HCT116 (cell line): ENCODE measurements at regions not wholly inside any gene's neighbourhood (a gene's known extent, or its start where the extent isn't known, plus 50 kb on each side); places are given as distances from the start of the nearest gene placed in this dataset.

ENCODE experiments used
- ATAC-seq: fragments of 200-7000 bp; cut with Tn5 transposase; 2 replicates; pipeline ENCODE4 v1.9.1; 2020; ENCODE audit warnings: mild to moderate bottlenecking, moderate library complexity
- BruUV-seq: library from RNA; stranded (reverse); fragments of 400-500 nt; replicated peaks from 2 replicates; lab custom pipeline; 2021; lab: Mats Ljungman, UMichigan
- CTCF ChIA-PET: fragments of 300-600 bp; sonication (Branson Sonifier 250); formaldehyde crosslinking; loops from one replicate; lab custom pipeline; 2021; ENCODE audit warnings: antibody characterized with exemption; lab: Charles Lee
- POLR2A ChIA-PET: fragments of 300-600, 350-600 bp; sonication (Branson Sonifier 250); formaldehyde crosslinking; loops from one replicate; lab custom pipeline; 2021; ENCODE audit warnings: antibody characterized with exemption; lab: Charles Lee
- RAD21 ChIA-PET, 2 experiments: fragments of 300-600 bp; sonication (Branson Sonifier 250); formaldehyde crosslinking; loops; one replicate each; lab custom pipeline; 2023; ENCODE audit warnings: low total read pairs in 2 of 2; ENCODE audit not compliant: uncharacterized antibody in 2 of 2, unreplicated experiment in 2 of 2, low non-redundant PET in 1 of 2; lab: Charles Lee
- DNase-seq: peaks from one replicate; pipeline ENCODE4 v3.0.0-alpha.2; 2010; ENCODE audit warnings: low read depth, low spot score
- H2AFZ ChIP-seq: fragments of 200-600 bp; shearing (Covaris generic), sonication (generic); 2 replicates; pipeline ENCODE4 v1.6.1; 2017; ENCODE audit warnings: low read depth, mixed run types, mixed read lengths, antibody characterized with exemption, low read length; ENCODE audit not compliant: poor library complexity, severe bottlenecking
- H3K27ac ChIP-seq: 2 replicates; pipeline ENCODE4 v1.5.1; 2012; ENCODE audit warnings: low read depth, low read length
- H3K27me3 ChIP-seq: fragments of 200-600 bp; sonication (generic); 2 replicates; pipeline ENCODE4 v1.6.1; 2016; ENCODE audit warnings: mixed run types, low read length, mixed read lengths; ENCODE audit not compliant: insufficient read depth
- H3K36me3 ChIP-seq, 2 experiments: fragments of 200-500 bp in 1 of 2; fragments of 200-600 bp in 1 of 2; sonication (Bioruptor generic) in 1 of 2; sonication (generic) in 1 of 2; 2 replicates each; pipeline versions ENCODE4 v1.5.1 to v1.6.1; 2014 to 2016; ENCODE audit warnings: low read length in 2 of 2, inconsistent platforms in 1 of 2, mixed read lengths in 1 of 2, mixed run types in 1 of 2; ENCODE audit not compliant: insufficient read depth in 2 of 2, control insufficient read depth in 1 of 2
- H3K4me1 ChIP-seq, 2 experiments: fragments of 200-600 bp in 1 of 2; sonication (generic) in 1 of 2; 2 replicates each; pipeline versions ENCODE4 v1.5.1 to v1.6.1; 2012 to 2017; ENCODE audit warnings: low read length in 2 of 2, inconsistent platforms in 1 of 2, mild to moderate bottlenecking in 1 of 2, mixed read lengths in 1 of 2, mixed run types in 1 of 2, moderate library complexity in 1 of 2; ENCODE audit not compliant: insufficient read depth in 2 of 2, control insufficient read depth in 1 of 2
- H3K4me2 ChIP-seq: fragments of 200-600 bp; sonication (generic); 2 replicates; pipeline ENCODE4 v1.6.1; 2017; ENCODE audit warnings: mixed run types, low read length, mixed read lengths
- H3K4me3 ChIP-seq, 2 experiments: fragments of 200-600 bp in 1 of 2; sonication (generic) in 1 of 2; replicated peaks in 1 of 2; 2 replicates each; pipeline ENCODE4 v1.5.1; 2011 to 2016; ENCODE audit warnings: low read length in 2 of 2, control low read depth in 1 of 2, low read depth in 1 of 2, mild to moderate bottlenecking in 1 of 2, mixed read lengths in 1 of 2, mixed run types in 1 of 2
- H3K79me2 ChIP-seq: fragments of 200-600 bp; sonication (generic); 2 replicates; pipeline ENCODE4 v1.6.1; 2017; ENCODE audit warnings: mild to moderate bottlenecking, mixed run types, low read length, moderate library complexity, mixed read lengths; ENCODE audit not compliant: insufficient read depth
- H3K9ac ChIP-seq: fragments of 200-600 bp; sonication (generic); 2 replicates; pipeline ENCODE4 v1.6.1; 2016; ENCODE audit warnings: low read length, mixed read lengths
- H3K9me2 ChIP-seq: fragments of 200-600 bp; sonication (generic), shearing (Covaris generic); 2 replicates; pipeline ENCODE4 v1.6.1; 2017; ENCODE audit warnings: mixed run types, mild to moderate bottlenecking, moderate library complexity; ENCODE audit not compliant: insufficient read depth
- H3K9me3 ChIP-seq, 2 experiments: fragments of 200-500 bp in 1 of 2; fragments of 200-600 bp in 1 of 2; sonication (Bioruptor generic) in 1 of 2; sonication (generic) in 1 of 2; 2 replicates each; pipeline ENCODE4 v1.6.1; 2014 to 2017; ENCODE audit warnings: low read length in 2 of 2, mixed read lengths in 2 of 2, inconsistent platforms in 1 of 2, low read depth in 1 of 2, mild to moderate bottlenecking in 1 of 2, mixed run types in 1 of 2, moderate library complexity in 1 of 2; ENCODE audit not compliant: control insufficient read depth in 1 of 2, insufficient read depth in 1 of 2
- H4K20me1 ChIP-seq: fragments of 200-600 bp; sonication (generic), shearing (Covaris generic); 2 replicates; pipeline ENCODE4 v1.6.1; 2017; ENCODE audit warnings: mixed run types, mild to moderate bottlenecking, moderate library complexity; ENCODE audit not compliant: insufficient read depth
- EZH2 ChIP-seq: fragments of 200-600 bp; sonication (generic); IDR thresholded peaks from 2 replicates; pipeline ENCODE4 v1.6.1; 2017; ENCODE audit warnings: antibody characterized with exemption, mixed run types
- RAD21 ChIP-seq: IDR thresholded peaks from 2 replicates; pipeline ENCODE4 v1.6.1; 2012; ENCODE audit warnings: low read depth, mild to moderate bottlenecking
- SIN3A ChIP-seq: IDR thresholded peaks from 2 replicates; pipeline ENCODE4 v1.6.1; 2012; ENCODE audit warnings: low read depth
- SP1 ChIP-seq: IDR thresholded peaks from 2 replicates; pipeline ENCODE4 v1.6.1; 2012; ENCODE audit warnings: low read depth
- SRF ChIP-seq: IDR thresholded peaks from 2 replicates; pipeline ENCODE4 v1.6.1; 2012; ENCODE audit warnings: low read depth
- ZFX ChIP-seq: fragments of 450-650 bp; IDR thresholded peaks from 2 replicates; pipeline ENCODE4 v1.6.1; 2017
- ZNF274 ChIP-seq: fragments of 200-500 bp; sonication (Bioruptor generic); IDR thresholded peaks from 2 replicates; pipeline ENCODE4 v1.6.1; 2014; ENCODE audit warnings: mild to moderate bottlenecking, low read depth, low read length, inconsistent platforms
- intact Hi-C: fragments of 100-400 bp; cut with micrococcal nuclease; formaldehyde crosslinking; loops from 2 replicates; pipeline ENCODE4 v1.10.0; 2022
- TF ChIP-seq, protein P1 (sequence below): IDR thresholded peaks from 2 replicates; pipeline ENCODE4 v1.6.1; 2012
- TF ChIP-seq, protein P2 (sequence below), 3 experiments: fragments of 200-600 bp in 1 of 3; sonication (generic) in 1 of 3; IDR thresholded peaks in 2 of 3; conservative IDR thresholded peaks in 1 of 3; 2 replicates each; pipeline ENCODE4 v1.5.1; 2012 to 2017; ENCODE audit warnings: low read depth in 2 of 3, low read length in 2 of 3, antibody characterized with exemption in 1 of 3, borderline replicate concordance in 1 of 3, control low read depth in 1 of 3, mild to moderate bottlenecking in 1 of 3, mixed read lengths in 1 of 3, mixed run types in 1 of 3, moderate library complexity in 1 of 3; ENCODE audit not compliant: insufficient read depth in 1 of 3
- TF ChIP-seq, protein P3 (sequence below): IDR thresholded peaks from 2 replicates; pipeline ENCODE4 v1.6.1; 2012; ENCODE audit warnings: low read depth
- TF ChIP-seq, protein P4 (sequence below): IDR thresholded peaks from 2 replicates; pipeline ENCODE4 v1.6.1; 2012
- TF ChIP-seq, protein P5 (sequence below): IDR thresholded peaks from 2 replicates; pipeline ENCODE4 v1.6.1; 2011; ENCODE audit warnings: mild to moderate bottlenecking, low read length, moderate library complexity; ENCODE audit not compliant: insufficient replicate concordance; ENCODE audit errors: extremely low read depth

DNA sequence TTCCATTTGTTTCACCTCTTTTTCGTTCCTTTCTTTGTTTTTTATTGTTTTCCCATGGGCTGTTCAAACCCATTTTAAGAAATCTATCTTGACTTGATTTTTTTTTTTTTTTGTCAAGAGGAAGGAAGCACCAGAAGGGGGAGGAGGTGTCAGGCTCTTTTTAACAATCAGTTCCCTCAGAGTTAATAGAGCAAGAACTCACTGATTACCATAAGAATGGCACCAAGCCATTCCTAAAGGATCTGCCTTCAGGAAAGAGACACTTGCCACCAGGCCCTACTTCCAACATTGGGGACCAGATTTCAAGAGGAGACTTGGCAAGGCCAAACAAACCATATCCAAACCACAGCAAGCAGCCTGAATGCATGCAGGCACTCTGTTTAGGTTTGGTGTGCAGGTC lies 168.0 kb downstream of the OTOR start:
- no peaks in the 10 kb centered on the region for H3K4me1 ChIP-seq
- H4K20me1 ChIP-seq: no peaks in the 10 kb centered on the region
- no peak for DNase-seq
- ChIA-PET RAD21 (no interaction called here), CTCF (no interaction called here), POLR2A (no interaction called here)
- no peak overlapping the region for H3K4me2 ChIP-seq
- no peak overlapping the region for H3K9ac ChIP-seq
- no peaks in the 10 kb centered on the region for H3K9me3 ChIP-seq
- H2AFZ ChIP-seq: no peak overlapping the region
- H3K4me3 ChIP-seq: no peak overlapping the region
- TF ChIP-seq, protein P1, sequence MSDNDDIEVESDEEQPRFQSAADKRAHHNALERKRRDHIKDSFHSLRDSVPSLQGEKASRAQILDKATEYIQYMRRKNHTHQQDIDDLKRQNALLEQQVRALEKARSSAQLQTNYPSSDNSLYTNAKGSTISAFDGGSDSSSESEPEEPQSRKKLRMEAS: no peak
- no peak for TF ChIP-seq SP1
- ATAC-seq: no peak
- no TSS peak for BruUV-seq
- H3K27ac ChIP-seq: no peak overlapping the region
- H3K79me2 ChIP-seq: no peaks in the 10 kb centered on the region
- no peaks in the 10 kb centered on the region for H3K36me3 ChIP-seq
- H3K9me2 ChIP-seq: no peaks in the 10 kb centered on the region
- intact Hi-C loops: no loop called here
- no peaks in the 10 kb centered on the region; the same call in 1 of the 2 replicates for H3K27me3 ChIP-seq

DNA sequence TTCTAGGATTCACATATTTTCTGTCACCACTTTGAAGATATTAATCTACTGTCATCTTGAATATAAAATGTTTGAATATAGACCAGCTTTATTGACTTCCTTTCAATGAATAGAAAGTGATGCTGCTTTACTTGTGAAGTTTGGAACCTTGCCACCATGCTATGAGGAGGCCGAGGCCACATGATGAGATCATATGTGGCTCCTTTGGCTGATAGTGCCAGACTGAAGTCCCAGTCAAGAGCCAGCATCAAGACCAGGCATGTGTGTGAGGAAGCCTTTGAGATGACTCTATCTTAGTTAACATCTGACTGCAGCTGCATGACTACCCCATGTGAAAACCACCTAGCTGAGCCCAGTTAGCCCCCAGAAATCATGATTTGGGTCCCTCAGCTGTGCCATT lies 169.5 kb downstream of the OTOR start:
- H3K36me3 ChIP-seq: no peaks in the 10 kb centered on the region
- no peaks in the 10 kb centered on the region for H3K79me2 ChIP-seq
- intact Hi-C loops: no loop called here
- H3K4me1 ChIP-seq: no peaks in the 10 kb centered on the region
- H3K27ac ChIP-seq: no peak overlapping the region
- H4K20me1 ChIP-seq: no peaks in the 10 kb centered on the region
- DNase-seq: no peak
- H3K9ac ChIP-seq: no peak overlapping the region
- H3K4me3 ChIP-seq: no peak overlapping the region
- ChIA-PET RAD21 (no interaction called here), CTCF (no interaction called here), POLR2A (no interaction called here)
- H3K27me3 ChIP-seq: no peaks in the 10 kb centered on the region; the same call in 1 of the 2 replicates
- ATAC-seq: no peak
- no TSS peak for BruUV-seq
- no peaks in the 10 kb centered on the region for H3K9me2 ChIP-seq
- no peak overlapping the region for H2AFZ ChIP-seq
- H3K9me3 ChIP-seq: no peaks in the 10 kb centered on the region
- H3K4me2 ChIP-seq: no peak overlapping the region
- TF ChIP-seq, protein P2, sequence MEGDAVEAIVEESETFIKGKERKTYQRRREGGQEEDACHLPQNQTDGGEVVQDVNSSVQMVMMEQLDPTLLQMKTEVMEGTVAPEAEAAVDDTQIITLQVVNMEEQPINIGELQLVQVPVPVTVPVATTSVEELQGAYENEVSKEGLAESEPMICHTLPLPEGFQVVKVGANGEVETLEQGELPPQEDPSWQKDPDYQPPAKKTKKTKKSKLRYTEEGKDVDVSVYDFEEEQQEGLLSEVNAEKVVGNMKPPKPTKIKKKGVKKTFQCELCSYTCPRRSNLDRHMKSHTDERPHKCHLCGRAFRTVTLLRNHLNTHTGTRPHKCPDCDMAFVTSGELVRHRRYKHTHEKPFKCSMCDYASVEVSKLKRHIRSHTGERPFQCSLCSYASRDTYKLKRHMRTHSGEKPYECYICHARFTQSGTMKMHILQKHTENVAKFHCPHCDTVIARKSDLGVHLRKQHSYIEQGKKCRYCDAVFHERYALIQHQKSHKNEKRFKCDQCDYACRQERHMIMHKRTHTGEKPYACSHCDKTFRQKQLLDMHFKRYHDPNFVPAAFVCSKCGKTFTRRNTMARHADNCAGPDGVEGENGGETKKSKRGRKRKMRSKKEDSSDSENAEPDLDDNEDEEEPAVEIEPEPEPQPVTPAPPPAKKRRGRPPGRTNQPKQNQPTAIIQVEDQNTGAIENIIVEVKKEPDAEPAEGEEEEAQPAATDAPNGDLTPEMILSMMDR (IDR thresholded peaks at IDR 0.05 in 2 of 3, conservative IDR thresholded peaks at IDR 0.05 in 1 of 3; ENCODE audit: borderline replicate concordance in 1 of 3, insufficient read depth in 1 of 3, low read depth in 2 of 3, low read length in 2 of 3): no peak
- TF ChIP-seq EZH2: no peak
- no peak for TF ChIP-seq SRF
- TF ChIP-seq SIN3A: no peak
- TF ChIP-seq, protein P1: no peak
- TF ChIP-seq, protein P3, sequence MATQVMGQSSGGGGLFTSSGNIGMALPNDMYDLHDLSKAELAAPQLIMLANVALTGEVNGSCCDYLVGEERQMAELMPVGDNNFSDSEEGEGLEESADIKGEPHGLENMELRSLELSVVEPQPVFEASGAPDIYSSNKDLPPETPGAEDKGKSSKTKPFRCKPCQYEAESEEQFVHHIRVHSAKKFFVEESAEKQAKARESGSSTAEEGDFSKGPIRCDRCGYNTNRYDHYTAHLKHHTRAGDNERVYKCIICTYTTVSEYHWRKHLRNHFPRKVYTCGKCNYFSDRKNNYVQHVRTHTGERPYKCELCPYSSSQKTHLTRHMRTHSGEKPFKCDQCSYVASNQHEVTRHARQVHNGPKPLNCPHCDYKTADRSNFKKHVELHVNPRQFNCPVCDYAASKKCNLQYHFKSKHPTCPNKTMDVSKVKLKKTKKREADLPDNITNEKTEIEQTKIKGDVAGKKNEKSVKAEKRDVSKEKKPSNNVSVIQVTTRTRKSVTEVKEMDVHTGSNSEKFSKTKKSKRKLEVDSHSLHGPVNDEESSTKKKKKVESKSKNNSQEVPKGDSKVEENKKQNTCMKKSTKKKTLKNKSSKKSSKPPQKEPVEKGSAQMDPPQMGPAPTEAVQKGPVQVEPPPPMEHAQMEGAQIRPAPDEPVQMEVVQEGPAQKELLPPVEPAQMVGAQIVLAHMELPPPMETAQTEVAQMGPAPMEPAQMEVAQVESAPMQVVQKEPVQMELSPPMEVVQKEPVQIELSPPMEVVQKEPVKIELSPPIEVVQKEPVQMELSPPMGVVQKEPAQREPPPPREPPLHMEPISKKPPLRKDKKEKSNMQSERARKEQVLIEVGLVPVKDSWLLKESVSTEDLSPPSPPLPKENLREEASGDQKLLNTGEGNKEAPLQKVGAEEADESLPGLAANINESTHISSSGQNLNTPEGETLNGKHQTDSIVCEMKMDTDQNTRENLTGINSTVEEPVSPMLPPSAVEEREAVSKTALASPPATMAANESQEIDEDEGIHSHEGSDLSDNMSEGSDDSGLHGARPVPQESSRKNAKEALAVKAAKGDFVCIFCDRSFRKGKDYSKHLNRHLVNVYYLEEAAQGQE: no peak
- TF ChIP-seq, protein P4, sequence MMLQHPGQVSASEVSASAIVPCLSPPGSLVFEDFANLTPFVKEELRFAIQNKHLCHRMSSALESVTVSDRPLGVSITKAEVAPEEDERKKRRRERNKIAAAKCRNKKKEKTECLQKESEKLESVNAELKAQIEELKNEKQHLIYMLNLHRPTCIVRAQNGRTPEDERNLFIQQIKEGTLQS: no peak
- TF ChIP-seq, protein P5, sequence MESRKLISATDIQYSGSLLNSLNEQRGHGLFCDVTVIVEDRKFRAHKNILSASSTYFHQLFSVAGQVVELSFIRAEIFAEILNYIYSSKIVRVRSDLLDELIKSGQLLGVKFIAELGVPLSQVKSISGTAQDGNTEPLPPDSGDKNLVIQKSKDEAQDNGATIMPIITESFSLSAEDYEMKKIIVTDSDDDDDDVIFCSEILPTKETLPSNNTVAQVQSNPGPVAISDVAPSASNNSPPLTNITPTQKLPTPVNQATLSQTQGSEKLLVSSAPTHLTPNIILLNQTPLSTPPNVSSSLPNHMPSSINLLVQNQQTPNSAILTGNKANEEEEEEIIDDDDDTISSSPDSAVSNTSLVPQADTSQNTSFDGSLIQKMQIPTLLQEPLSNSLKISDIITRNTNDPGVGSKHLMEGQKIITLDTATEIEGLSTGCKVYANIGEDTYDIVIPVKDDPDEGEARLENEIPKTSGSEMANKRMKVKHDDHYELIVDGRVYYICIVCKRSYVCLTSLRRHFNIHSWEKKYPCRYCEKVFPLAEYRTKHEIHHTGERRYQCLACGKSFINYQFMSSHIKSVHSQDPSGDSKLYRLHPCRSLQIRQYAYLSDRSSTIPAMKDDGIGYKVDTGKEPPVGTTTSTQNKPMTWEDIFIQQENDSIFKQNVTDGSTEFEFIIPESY: no peak
- TF ChIP-seq ZFX: no peak
- no peak for TF ChIP-seq ZNF274
- no peak for TF ChIP-seq RAD21
